Hippocampal formation (tissue), 2 donors: ENCODE measurements at regions not wholly inside any gene's neighbourhood (a gene's known extent, or its start where the extent isn't known, plus 50 kb on each side); places are given as distances from the start of the nearest gene placed in this dataset.
"Not testable (repeated sequence)": the region's sequence is repeated elsewhere in the genome, so short reads cannot be mapped to it uniquely, and the experiment has no call there.

ENCODE experiments used
- DNase-seq, 2 donors: peaks; one replicate each; lab custom pipeline; 2025; lab: John Stamatoyannopoulos, UW

DNA sequence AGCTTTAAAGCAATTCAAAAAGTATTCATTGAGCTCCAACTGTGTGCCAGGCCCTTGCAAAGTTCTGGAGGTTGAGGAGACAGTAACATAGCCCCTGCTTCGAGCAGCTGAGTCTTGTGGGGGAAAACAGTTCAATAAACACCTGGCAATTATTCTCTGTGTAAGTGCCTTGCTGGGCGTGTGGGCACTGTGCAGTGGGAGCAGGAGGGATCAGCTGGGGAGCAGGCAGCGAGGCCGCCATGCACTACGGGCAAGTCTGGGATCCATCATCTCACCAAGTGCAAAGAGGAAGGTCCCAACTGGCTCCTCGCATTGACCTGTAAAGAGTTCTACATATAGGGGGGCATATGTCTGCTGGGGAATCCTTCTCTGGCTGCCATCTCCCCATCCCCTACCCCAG is 342.2 kb upstream of the HS6ST1 start:
- no peak for DNase-seq

DNA sequence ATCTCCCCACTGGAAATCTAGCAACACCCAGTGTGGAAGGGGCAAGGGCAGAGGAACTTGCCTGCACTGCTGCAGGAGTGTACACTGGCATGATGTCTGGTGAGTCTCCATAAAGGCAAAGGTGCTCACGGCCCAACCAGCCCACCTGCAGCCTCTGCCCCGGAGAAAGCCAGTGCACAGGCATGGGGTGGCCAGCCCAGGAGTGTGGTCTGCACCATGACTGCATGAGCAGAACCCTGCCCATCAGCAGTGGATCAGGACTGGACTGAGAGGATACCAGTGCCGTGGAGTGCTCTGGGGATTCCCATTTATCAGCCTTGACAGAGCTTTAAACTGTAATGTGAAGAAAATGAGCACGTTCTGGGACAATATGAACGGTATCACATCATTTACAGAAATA is 342.6 kb upstream of the HS6ST1 start:
- no peak for DNase-seq

DNA sequence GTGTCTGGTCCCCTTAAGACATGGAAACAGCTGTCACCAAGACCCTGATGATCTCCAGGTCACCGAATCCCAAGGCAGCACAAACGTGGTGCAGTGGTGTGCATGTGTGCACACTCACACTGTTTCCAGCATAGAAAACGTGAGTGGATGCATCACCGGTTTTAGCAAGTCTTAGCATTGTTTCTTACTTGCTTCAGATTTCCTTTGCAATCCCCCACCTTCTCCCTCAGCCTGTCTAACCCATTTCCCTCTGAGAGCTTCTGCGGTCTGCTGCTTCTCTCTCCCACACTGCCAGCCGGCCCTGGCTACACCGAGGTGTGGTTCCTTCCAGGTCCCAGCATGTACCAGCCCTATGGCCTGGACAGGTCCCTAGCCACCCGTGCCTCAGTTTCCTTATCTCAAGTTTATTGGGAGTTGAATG is 343.4 kb upstream of the HS6ST1 start:
- no peak for DNase-seq

DNA sequence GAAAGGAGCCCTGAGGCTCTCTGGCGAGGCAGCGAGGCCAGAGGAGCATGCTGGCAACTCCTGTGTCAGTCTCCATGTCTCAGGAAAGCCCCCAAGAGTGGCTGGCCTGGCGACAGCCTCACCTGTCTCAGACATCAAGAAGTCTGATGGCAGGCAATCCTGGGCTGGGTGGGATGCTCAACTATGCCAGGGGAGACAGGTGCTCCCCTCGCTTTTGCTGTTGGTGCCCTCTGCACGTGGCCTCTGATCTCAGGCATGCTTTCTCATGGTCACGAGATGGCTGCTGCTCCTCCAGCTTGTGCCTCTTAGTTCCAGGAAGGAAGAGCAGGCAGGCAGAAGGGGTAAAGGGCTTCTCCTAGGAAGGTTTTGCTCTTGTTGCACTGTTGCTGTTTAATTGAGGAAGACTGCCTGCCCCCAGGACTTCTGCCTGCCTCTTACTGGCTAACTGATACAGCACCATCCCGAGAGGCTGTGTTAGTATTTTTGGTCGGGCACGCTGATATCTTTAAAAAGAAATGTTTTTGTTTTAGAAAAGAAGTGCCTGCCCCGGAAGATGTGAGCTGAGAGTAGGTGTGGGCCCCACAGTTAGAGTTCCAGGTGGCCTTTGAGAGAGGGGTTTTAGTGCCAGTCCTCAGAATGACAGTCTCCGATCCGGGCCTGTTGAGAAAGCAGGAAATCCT is 344.8 kb upstream of the HS6ST1 start:
- no peak for DNase-seq

DNA sequence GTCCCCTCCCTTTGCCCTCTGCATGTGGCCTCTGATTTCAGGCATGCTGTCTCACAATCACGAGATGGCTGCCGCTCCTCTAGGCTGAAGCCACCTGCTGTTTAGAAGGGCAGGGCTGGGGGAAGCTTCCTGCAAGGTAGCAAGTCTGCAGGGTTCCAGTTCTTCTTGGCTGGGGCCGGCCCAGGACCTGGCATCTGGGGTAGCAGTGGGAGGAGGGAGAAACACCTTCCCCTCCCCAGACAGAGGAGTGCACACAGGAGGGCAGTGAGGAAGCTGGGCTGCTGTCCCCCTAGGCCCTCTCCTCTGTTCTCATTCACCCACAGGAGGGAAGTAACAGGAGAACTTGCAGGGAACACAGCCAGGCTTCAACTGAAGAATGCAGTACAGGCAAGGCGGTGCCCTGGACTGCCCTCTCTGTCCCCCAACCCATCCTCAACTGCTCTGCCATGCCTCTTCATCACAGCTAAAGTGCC is 345.9 kb upstream of the HS6ST1 start:
- DNase-seq, result no peak

DNA sequence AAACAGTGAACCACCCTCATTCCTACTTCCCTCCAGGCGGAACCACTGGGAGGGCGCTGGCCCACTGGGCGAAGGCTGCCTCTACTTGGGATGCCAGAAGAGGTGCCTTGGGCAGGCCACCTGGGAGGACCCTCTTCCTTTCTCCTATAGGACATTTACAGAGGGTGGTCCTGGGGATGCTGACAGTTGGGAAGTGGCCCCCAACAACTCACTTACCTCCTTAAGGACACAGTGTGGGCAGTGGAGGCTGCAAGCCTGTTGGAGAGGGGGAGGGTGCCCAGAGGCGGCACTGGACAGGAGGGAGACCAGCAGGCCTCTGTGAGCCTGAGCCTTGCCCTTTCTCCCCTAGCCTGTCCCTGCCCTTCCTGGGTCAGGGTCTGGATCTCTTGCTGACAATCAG is 346.4 kb upstream of the HS6ST1 start:
- no peak for DNase-seq

DNA sequence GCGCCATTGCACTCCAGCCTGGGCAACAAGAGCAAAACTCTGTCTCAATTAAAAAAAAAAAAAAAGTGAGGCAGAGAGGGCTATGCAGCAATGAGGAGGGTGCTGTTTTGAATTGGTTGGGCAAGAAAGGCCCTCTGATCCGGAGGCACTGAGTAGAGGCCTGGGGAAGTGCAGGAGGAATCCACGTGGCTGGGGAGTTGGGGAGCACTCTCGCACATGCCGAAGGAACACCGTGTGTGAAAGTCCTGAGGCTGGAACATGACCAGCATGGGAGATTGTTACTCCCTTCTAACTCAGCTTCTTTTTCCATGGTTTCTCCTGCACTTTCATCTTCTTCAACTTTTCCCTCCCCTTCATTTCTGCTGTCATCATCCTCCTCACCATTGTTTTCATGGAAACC is 347.9 kb upstream of the HS6ST1 start:
- DNase-seq, result no peak

GRCh38 chr2:128667391-128667790 is 348.7 kb upstream of the HS6ST1 start:
- DNase-seq, result no peak

GRCh38 chr2:128668946-128669345 is 350.3 kb upstream of the HS6ST1 start:
- no peak for DNase-seq

DNA sequence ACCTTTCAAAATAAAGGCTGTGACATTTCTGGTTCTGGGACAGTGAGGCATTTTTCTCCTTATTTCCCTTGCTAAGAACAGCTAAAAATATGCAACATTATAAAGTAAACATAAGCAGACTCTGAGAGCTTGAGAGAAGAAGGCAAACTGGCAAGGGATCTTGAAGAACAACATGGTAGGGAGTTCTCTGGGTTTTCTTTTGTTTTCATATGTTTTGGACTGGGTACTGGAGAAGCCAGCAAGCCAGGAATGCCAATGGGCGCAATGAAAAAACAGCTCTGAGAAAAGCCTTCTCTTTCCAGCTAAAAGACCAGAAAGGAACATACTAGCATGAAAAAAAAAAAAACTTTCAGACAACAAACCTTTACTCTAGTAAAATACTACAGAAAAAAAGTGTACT is 351.4 kb upstream of the HS6ST1 start:
- no peak for DNase-seq

DNA sequence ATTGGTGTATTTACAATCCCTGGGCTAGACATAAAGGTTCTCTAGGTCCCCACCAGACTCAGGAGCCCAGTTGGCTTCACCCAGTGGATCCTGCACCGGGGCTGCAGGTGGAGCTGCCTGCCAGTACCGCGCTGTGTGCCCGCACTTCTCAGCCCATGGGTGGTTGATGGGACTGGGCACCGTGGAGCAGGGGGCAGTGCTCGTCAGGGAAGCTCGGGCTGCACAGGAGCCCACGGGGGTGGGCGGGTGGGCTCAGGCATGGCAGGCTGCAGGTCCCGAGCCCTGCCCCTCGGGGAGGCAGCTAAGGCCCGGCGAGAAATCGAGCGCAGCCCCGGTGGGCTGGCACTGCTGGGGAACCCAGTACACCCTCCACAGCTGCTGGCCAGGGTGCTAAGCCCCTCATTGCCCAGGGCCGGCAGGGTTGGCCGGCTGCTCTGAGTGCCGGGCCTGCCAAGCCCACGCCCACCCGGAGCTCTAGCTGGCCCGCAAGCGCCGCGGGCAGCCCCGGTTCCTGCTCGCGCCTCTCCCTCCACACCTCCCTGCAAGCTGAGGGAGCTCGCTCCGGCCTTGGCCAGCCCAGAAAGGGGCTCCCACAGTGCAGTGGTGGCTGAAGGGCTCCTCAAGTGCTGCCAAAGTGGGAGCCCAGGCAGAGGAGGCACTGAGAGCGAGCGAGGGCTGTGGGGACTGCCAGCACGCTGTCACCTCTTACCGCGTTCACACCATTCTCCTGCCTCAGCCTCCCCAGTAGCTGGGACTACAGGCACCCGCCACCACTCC is 353.5 kb upstream of the HS6ST1 start:
- DNase-seq, result not testable (repeated sequence)

- DNase-seq, result not testable (repeated sequence)
These were observed 361.0 kb upstream of the HS6ST1 start for GRCh38 chr2:128679680-128680079.

DNA sequence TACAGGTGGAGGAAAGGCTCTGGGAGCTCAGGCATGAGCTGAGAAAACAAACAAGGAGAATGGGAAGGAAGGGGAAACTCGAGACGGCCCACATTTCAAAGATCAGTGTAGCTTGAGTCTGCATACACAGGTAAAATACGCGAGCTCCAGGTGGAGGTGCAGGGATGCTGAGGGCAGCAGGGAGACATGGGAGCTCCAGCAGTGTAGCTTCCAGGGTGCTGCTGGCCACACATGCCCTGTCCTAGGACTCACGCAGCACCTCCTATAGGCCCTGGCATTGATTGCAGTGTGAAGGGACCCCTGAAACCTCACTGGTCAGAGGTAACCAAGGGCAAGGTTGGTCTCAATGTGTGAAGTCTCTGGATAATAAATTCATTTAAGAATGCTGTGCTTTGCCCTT is 362.8 kb upstream of the HS6ST1 start:
- no peak for DNase-seq

- DNase-seq, result no peak
These were observed 363.6 kb upstream of the HS6ST1 start for GRCh38 chr2:128682266-128682665.

- no peak for DNase-seq
These were observed 364.1 kb upstream of the HS6ST1 start for GRCh38 chr2:128682729-128683284.

DNA sequence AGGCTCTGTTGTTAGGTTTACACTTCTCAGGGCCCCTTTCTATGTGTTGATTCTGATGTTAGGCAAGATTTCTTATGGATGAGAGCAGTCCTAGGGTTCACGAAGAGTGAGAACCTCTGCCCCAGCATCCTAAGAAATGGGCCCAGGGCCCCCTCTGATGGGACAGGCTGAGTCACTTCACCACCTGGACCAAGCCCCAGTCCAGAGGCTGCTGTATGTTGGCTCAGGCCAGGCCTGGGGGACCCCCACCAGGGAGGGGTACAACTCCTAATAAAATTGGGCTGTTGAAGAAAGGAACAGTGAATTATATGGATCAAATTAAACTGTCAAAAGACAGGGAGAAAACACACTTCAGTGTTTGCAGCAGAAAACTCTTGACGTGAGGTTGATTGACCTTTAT is 365.9 kb upstream of the HS6ST1 start:
- no peak for DNase-seq

- DNase-seq, result no peak
These were observed 367.3 kb upstream of the HS6ST1 start for GRCh38 chr2:128685841-128686496.

DNA sequence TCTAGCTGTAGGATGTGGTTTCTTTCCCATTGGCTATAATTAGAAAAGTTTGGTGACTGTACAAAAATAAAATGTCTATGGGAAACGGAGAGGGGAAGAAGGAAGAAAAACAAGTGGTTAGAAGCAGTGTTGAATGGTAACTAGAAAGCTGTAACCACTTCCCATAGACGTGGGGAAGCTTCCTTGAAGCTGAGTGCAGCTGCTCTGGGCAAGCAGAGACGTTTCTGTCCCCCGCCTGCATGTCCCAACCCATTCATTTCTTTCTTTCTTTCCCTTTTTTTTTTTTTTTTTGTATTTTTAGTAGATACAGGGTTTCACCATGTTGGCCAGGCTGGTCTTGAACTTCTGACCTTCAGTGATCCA is 367.8 kb upstream of the HS6ST1 start:
- DNase-seq, result no peak

GRCh38 chr2:128686881-128687555 is 368.4 kb upstream of the HS6ST1 start:
- DNase-seq, result no peak

DNA sequence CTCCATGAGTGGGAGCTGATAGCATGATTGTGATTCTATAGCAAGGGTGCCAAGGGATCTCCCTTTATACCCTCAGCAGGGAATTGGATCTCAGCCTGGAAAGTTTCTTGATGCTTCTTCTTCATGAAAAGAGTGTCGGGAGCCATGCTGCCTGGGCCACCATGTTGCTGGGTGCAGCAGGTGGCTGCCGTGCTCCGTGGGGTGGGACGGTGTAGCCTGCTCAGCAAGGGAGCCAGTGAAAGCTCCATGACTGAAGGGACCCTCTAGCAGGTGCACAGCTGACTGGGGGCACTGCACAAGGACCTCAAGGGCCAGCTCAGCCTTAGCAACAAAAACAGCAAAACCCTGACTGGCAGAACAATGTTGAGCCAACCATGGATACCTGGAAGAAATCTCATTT is 368.9 kb upstream of the HS6ST1 start:
- no peak for DNase-seq

GRCh38 chr2:128689971-128690370 is 371.3 kb upstream of the HS6ST1 start:
- DNase-seq, result no peak

- DNase-seq, result no peak
These were observed 371.8 kb upstream of the HS6ST1 start for GRCh38 chr2:128690431-128690830.
